Tibial nerve (tissue), 4 donors: ENCODE measurements at regions not wholly inside any gene's neighbourhood (a gene's known extent, or its start where the extent isn't known, plus 50 kb on each side); places are given as distances from the start of the nearest gene placed in this dataset.

Experiments
- DNase-seq, 2 donors: peaks; one replicate each; pipeline ENCODE4 v3.0.0-alpha.2; 2019; ENCODE audit warnings: low spot score in 2 of 2
- H3K27ac ChIP-seq, 4 donors: fragments of 200-600 bp; sonication (generic) in 3 of 4; one replicate each; pipeline ENCODE4 v1.5.1; 2017 to 2019; ENCODE audit warnings: mild to moderate bottlenecking in 1 of 4
- H3K27me3 ChIP-seq, 2 donors: fragments of 200-600 bp; sonication (generic) in 1 of 2; one replicate each; pipeline versions ENCODE4 v1.5.1 to v1.6.0; 2017 to 2019
- H3K36me3 ChIP-seq, 3 donors: fragments of 200-600 bp; sonication (generic); one replicate each; pipeline ENCODE4 v1.5.1; 2018 to 2019
- H3K4me1 ChIP-seq, 4 donors: fragments of 200-600 bp; sonication (generic) in 3 of 4; one replicate each; pipeline ENCODE4 v1.5.1; 2017 to 2019
- H3K4me3 ChIP-seq, 4 donors: fragments of 200-600 bp; sonication (generic) in 3 of 4; one replicate each; pipeline ENCODE4 v1.5.1; 2017 to 2019; ENCODE audit warnings: mild to moderate bottlenecking in 1 of 4, moderate library complexity in 1 of 4
- H3K9me3 ChIP-seq, 4 donors: fragments of 200-600 bp; sonication (generic) in 3 of 4; one replicate each; pipeline ENCODE4 v1.5.1; 2017 to 2019
- CTCF ChIP-seq, 5 experiments: fragments of 200-600 bp in 3 of 5; fragments of 450-650 bp in 2 of 5; sonication (generic) in 3 of 5; IDR thresholded peaks; one replicate each; pipeline ENCODE4 v1.5.1; 2016 to 2019; ENCODE audit warnings: antibody characterized with exemption in 5 of 5, mild to moderate bottlenecking in 3 of 5, moderate library complexity in 2 of 5
- EP300 ChIP-seq, 2 donors: sonication (generic); formaldehyde crosslinking; IDR thresholded peaks; one replicate each; pipeline ENCODE4 v1.6.1; 2017; ENCODE audit warnings: antibody characterized with exemption in 2 of 2, mild to moderate bottlenecking in 1 of 2
- POLR2A ChIP-seq, 2 donors: fragments of 450-650 bp; IDR thresholded peaks; one replicate each; pipeline ENCODE4 v1.6.1; 2017; ENCODE audit warnings: antibody characterized with exemption in 2 of 2, mild to moderate bottlenecking in 2 of 2, moderate library complexity in 2 of 2
- WGBS, 2 donors: methylation state at CpG; one replicate each; pipeline ENCODE4 v1.1.5; 2018; 5-methylcytosine and 5-hydroxymethylcytosine counted together

GRCh38 chr2:122864728-122865127 lies 1109.3 kb downstream of the TSN start:
- no peaks in the 10 kb centered on the region for H3K9me3 ChIP-seq
- no peak for TF ChIP-seq CTCF (IDR thresholded peaks at IDR 0.05)
- TF ChIP-seq POLR2A (IDR thresholded peaks at IDR 0.05): no peak
- DNase-seq: no peak

GRCh38 chr2:122866095-122866494 lies 1110.6 kb downstream of the TSN start:
- Histone ChIP-seq H3K36me3 (no peaks in the 10 kb centered on the region), H3K27ac (no peak overlapping the region), H3K27me3 (no peaks in the 10 kb centered on the region), H3K4me1 (no peaks in the 10 kb centered on the region), H3K9me3 (no peaks in the 10 kb centered on the region), H3K4me3 (no peak overlapping the region)
- no peak for TF ChIP-seq EP300 (IDR thresholded peaks at IDR 0.05)
- no peak for TF ChIP-seq POLR2A (IDR thresholded peaks at IDR 0.05)
- no peak for TF ChIP-seq CTCF (IDR thresholded peaks at IDR 0.05)
- DNase-seq: no peak

More at GRCh38 chr2:122864728-122865127, 1109.3 kb downstream of the TSN start:
- Histone ChIP-seq H3K27me3 (no peaks in the 10 kb centered on the region), H3K36me3 (no peaks in the 10 kb centered on the region), H3K4me1 (no peaks in the 10 kb centered on the region), H3K27ac (no peak overlapping the region), H3K4me3 (no peak overlapping the region)
- WGBS, 2 donors: 60 to 63% methylated on average over 3 of the region's 3 CpGs

GRCh38 chr2:122867941-122868340 lies 1112.5 kb downstream of the TSN start:
- no peak for DNase-seq
- H3K9me3 ChIP-seq: no peaks in the 10 kb centered on the region
- H3K36me3 ChIP-seq: no peaks in the 10 kb centered on the region
- H3K4me3 ChIP-seq: no peak overlapping the region
- H3K27me3 ChIP-seq: no peaks in the 10 kb centered on the region
- H3K27ac ChIP-seq: no peak overlapping the region
- WGBS, 2 donors: 51 to 69% methylated on average over 3 of the region's 3 CpGs
- H3K4me1 ChIP-seq: no peaks in the 10 kb centered on the region
- no peak for TF ChIP-seq POLR2A (IDR thresholded peaks at IDR 0.05)
- TF ChIP-seq EP300 (IDR thresholded peaks at IDR 0.05): no peak
- TF ChIP-seq CTCF (IDR thresholded peaks at IDR 0.05): no peak

GRCh38 chr2:122868646-122869275 lies 1113.3 kb downstream of the TSN start:
- Histone ChIP-seq H3K27ac (no peak overlapping the region), H3K36me3 (no peaks in the 10 kb centered on the region), H3K9me3 (no peaks in the 10 kb centered on the region), H3K4me1 (no peaks in the 10 kb centered on the region), H3K27me3 (no peaks in the 10 kb centered on the region), H3K4me3 (no peak overlapping the region)
- TF ChIP-seq EP300 (IDR thresholded peaks at IDR 0.05): no peak
- TF ChIP-seq POLR2A (IDR thresholded peaks at IDR 0.05): no peak
- no peak for TF ChIP-seq CTCF (IDR thresholded peaks at IDR 0.05)
- WGBS, 2 donors: 93% methylated on average over 6 of the region's 6 CpGs
- no peak for DNase-seq

- no peaks in the 10 kb centered on the region for H3K27me3 ChIP-seq
- H3K4me1 ChIP-seq: no peaks in the 10 kb centered on the region
- H3K36me3 ChIP-seq: no peaks in the 10 kb centered on the region
- H3K27ac ChIP-seq: no peak overlapping the region
- no peak for TF ChIP-seq EP300 (IDR thresholded peaks at IDR 0.05)
- TF ChIP-seq CTCF (IDR thresholded peaks at IDR 0.05): no peak
- TF ChIP-seq POLR2A (IDR thresholded peaks at IDR 0.05): no peak
- WGBS, 2 donors: 87 to 97% methylated on average over 2 of the region's 2 CpGs
- no peaks in the 10 kb centered on the region for H3K9me3 ChIP-seq
- H3K4me3 ChIP-seq: no peak overlapping the region
- no peak for DNase-seq
These were observed 1118.5 kb downstream of the TSN start for GRCh38 chr2:122873951-122874350.
